GM18951 (cell line): ENCODE measurements at regions not wholly inside any gene's neighbourhood (a gene's known extent, or its start where the extent isn't known, plus 50 kb on each side); places are given as distances from the start of the nearest gene placed in this dataset.
"Not testable (repeated sequence)": the region's sequence is repeated elsewhere in the genome, so short reads cannot be mapped to it uniquely, and the experiment has no call there.

Experiments used
- POLR2A ChIP-seq: IDR thresholded peaks from 4 replicates; pipeline ENCODE4 v1.6.1; 2011; ENCODE audit warnings: mild to moderate bottlenecking; ENCODE audit not compliant: insufficient read length, insufficient read depth; ENCODE audit errors: extremely low read depth
- in situ Hi-C: fragments of 300-500 bp; cut with MboI; formaldehyde crosslinking; loops from one replicate; pipeline ENCODE4 v1.12.0; 2022; ENCODE audit warnings: low sequenced_read_pairs, mixed read lengths, inconsistent platforms; ENCODE audit not compliant: unreplicated experiment

DNA sequence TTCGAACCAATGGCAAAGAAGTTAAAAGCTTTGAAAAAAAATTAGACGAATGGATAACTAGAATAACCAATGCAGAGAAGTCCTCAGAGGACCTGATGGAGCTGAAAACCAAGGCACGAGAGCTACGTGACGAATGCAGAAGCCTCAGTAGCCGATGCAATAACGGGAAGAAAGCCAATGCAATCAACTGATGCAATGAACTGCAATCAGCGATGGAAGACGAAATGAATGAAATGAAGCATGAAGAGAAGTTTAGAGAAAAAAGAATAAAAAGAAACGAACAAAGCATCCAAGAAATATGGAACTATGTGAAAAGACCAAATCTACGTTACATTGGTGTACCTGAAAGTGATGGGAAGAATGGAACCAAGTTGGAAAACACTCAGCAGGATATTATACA is 52.6 kb upstream of the MRPS30 start:
- in situ Hi-C loops, result not testable (repeated sequence)

DNA sequence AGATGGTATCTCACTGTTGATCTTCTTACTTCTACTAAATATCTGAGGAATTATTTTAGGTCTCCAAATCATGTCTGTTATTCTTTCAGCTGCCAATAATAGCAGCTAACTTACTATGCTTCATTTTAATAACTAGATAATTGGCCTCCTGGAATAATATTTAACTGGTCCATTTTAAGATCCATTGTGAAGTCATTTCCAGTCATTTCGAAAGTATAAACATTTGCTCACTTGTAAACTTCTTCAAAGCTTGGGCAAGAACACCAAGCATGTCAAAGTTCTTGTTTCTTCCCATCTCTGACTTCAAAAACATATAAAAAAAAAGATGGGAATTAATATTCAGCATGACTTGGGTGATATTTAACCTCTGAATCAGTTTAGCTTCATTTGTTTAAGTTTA is 61.4 kb upstream of the MRPS30 start:
- in situ Hi-C loops, result no loop called here
- TF ChIP-seq POLR2A, result no peak

DNA sequence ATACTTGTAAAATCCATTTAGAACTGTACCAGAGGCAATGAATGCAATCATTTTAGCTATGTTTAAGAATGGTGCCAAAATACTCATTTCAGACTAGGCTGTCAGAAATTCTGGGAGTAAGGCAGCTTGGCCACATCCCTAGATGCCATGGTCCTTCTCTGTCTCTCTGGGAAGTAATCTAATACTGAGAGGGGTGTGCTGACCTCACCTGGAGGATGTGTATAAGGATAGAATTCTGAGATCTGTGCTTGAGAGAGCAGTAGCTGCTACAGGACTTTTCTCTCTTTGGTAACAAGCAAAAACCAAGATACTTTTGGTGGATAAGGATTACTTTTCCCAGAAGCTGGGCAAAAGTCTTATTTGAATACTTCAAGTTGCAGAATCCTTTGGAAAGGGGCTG is 68.1 kb upstream of the MRPS30 start:
- TF ChIP-seq POLR2A, result no peak
- in situ Hi-C loops, result no loop called here

DNA sequence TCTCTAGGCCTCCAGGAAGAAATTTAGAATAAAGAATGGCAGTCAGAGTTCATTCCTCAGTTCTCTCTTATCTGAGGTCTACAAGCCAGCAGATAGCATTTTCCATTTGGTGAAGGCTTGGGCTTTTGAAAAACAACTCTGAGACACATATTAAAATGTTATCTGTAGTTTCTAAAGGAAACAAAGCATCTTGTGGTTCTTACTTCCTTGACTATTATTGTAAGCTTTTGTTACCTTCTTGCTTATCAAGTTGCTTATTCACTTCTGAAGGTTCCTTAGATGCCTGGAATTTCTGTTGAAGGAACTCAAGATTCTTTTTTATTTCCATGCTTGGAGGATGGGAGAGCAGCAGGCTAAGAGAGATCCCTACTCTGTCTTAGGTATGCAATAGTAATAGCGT is 79.2 kb upstream of the MRPS30 start:
- no peak for TF ChIP-seq POLR2A
- in situ Hi-C loops, result no loop called here

DNA sequence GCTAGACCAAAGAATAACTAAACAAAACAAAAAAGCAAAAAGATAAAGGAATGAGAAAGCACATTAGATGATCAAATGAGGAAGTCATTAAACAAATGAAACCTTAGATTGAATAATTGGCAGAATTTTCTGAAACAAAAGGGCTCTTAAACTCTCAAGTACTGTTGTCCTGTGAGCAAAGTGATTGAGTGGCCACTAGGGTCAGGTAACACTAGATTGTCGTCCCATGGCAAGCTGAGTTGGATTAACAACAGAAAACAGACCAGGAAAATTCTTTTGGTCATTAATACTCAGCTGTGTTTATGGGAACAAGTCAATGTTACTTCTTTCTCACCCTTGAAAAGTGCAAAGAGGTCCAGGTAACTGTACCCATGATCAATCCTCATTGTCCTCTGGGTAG is 81.6 kb upstream of the MRPS30 start:
- in situ Hi-C loops, result no loop called here
- TF ChIP-seq POLR2A, result no peak

DNA sequence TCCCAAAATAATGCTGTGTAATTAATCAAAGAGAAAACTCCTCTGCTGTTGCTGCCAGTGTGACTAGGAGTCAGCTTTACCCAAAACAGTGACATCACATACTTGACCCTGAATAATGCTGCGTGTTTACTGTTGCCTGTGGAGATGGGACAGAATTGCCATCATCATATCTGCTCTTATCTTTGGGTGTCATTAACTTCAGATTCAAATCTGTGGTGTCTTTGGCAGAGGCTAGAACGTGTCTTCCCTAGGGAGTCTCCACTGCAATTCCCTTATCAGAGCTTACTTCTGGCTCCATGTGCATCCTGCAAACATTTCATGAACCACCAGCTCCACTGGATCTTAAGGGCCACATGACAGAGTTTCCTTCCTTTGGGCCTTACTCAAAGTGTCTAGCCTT is 88.9 kb upstream of the MRPS30 start:
- TF ChIP-seq POLR2A, result no peak
- in situ Hi-C loops, result no loop called here

DNA sequence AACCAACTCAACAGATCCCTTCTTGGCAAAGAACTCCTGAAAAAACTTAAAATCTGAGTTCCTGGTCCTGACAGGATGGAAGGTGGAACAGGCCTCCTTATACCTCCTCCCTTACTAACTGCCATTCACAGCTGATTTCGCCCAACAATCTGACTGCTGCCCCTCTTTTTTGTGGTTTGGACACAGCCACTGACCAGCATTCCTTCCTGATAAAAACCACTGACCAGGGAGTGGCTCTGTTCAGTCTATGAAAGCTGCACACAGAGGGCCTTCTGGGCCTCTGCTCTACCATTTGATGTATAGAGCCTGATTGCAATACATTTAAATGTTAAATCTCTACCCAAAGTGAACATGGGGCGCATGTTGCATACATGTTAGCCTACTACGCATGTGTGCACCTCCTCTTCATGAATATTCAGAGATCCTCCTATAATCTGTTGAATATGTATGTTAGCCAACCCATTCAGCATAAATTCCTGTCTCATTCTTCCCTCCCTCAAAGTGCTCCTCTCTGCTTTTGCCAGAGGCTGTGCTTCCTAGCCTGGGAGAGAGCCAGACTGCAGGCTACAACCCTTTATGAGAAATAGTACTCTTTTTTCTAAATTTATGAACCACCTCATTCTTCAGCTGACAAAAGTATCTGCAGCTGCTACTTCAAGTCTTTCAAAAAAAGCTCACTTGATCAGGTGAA is 93.7 kb upstream of the MRPS30 start:
- in situ Hi-C loops, result no loop called here
- no peak for TF ChIP-seq POLR2A

DNA sequence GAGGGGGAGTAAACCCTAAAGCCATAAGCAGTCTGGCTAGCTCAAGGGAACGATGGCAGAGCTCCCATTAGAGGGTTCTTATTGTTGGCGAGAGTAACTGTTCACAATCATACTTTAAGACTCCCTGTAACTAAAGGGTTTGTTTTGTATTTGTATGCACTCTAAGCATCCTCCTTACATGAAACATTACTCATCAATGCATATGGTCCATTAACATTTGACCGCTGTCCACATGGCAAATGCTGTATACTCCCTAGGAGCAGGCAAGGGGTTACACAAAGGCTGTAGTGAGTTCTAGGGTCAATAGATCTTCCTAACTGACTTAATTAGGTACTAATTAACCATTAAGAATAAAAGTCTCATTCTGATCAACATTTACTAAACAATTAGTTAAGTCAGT is 95.3 kb upstream of the MRPS30 start:
- in situ Hi-C loops, result no loop called here
- TF ChIP-seq POLR2A, result no peak

DNA sequence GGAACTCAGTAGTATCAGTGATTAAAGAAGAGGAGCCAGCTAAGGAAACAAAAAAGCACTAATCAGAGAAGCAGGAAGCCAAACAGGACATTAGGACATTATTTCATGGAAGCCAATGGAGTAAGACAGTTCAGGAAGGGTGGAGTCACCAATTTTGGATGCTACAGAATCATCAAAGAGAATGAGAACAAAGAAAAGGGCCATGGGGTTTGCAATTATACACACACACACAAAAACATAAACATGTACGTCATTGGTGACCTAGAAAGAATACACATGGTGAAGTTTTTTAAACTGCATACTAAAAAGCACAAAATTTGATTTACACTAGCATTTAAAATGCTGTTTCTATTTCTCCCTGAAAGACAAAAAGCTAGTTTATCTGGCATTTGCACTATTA is 96.8 kb upstream of the MRPS30 start:
- TF ChIP-seq POLR2A, result no peak
- in situ Hi-C loops, result no loop called here

DNA sequence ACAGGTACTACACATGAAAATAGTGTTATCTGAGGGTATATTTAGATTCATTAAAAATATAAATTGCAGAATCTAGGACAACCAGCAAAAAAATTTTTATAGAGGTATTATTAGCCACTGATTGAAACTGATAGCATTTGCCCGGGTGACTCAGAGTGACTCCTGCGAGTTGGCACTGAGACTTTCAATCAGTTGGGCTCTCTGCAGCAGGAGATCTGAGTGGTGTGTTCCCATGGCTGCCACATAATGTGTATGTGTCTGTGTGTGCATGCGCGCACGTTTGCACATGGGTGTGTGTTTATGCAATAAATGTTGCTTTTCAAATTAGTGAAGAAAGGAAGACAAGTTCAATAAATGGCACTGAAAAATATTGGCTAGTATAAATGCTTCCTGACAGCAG is 100.1 kb upstream of the MRPS30 start:
- in situ Hi-C loops, result no loop called here
- TF ChIP-seq POLR2A, result no peak

DNA sequence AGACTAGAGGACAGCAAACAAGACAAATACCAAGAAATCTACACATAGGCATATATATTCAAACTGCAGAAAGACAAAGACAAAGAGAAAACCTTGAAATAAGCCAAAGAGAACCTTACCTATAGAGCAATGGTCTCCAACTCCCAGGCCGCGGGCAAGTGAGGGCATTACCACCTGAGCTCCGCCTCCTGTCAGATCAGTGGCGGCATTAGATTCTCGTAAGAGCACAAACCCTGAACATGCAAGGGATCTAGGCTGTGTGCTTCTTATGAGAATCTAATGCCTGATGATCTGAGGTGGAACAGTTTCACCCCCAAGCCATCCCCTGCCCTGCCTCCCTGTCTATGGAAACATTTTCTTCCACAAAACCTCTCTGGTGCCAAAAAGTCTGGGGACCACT is 101.0 kb upstream of the MRPS30 start:
- in situ Hi-C loops, result no loop called here
- TF ChIP-seq POLR2A, result no peak

DNA sequence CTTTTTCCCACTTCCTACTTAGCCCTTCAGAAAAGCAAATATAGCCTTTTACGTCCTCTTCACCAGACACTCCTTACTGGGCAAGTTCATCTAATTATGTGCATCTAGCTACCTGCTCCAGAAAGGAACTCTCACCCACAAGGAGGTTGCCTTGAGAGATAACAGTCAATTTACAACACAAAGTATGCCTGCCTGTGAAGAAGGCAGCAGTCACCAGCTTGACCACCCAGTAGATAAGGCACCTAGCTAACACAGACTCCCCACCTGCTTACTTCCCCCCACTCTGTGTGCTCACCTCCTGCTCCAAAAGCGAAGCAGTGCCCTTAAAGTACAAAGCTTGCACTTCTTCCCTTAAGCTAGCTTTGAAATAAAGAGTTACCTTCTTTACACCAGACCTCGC is 111.7 kb upstream of the MRPS30 start:
- in situ Hi-C loops, result no loop called here
- no peak for TF ChIP-seq POLR2A

DNA sequence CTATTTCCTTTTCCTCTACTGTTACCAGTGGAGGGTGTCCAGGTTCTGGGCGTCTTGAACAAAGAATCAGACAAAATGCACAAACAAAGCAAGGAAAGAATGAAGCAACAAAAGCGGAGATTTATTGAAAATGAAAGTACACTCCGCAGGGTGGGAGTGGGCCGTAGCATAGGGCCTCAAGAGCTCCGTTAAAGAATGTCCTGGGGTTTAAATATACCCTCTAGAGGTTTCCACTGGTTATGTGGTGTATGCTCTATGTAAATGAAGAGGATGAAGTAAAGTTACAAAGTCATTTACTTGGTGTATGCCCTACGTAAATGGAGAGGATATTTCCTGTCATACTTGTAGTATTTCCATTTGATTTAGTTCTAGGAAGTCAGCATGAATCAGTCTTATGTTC is 113.5 kb upstream of the MRPS30 start:
- TF ChIP-seq POLR2A, result no peak
- in situ Hi-C loops, result no loop called here

DNA sequence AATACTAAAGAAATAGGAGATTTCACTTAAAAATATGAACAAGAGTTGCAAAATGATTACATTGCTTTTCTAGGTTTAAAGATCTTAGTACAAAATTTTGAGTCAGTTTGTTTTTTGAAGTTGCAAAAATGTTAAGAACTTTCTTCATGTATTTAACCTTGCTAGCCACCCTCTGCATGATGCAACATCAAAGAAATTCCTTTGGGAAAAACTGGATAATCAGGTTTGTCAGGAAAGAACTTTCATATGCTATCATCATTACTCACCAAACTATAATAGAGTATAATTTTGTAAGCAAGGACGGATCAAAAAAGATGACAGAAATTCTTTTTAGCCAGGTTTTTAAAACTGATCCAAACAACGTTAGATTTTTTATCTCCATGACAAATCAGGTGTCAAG is 116.9 kb upstream of the MRPS30 start:
- TF ChIP-seq POLR2A, result no peak
- in situ Hi-C loops, result no loop called here

DNA sequence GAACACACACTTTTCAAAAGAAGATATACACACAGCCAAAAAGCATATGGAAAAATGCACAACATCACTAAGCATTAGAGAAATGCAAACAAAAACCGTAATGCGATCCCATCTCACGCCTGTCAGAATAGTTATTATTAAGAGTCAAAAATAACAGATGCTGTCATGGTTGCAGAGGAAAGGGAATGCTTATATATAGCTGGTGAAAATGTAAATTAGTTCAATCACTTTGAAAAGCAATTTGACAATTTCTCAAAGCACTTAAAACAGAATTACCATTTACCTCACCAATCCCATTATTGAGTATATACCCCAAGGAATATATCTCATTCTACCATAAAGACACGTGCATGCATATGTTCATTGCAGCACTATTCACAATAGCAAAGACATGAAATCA is 126.8 kb upstream of the MRPS30 start:
- TF ChIP-seq POLR2A, result no peak
- in situ Hi-C loops, result no loop called here
